ENCODE measurements at regions not wholly inside any gene's neighbourhood (a gene's known extent, or its start where the extent isn't known, plus 50 kb on each side); places are given as distances from the start of the nearest gene placed in this dataset.

DNA sequence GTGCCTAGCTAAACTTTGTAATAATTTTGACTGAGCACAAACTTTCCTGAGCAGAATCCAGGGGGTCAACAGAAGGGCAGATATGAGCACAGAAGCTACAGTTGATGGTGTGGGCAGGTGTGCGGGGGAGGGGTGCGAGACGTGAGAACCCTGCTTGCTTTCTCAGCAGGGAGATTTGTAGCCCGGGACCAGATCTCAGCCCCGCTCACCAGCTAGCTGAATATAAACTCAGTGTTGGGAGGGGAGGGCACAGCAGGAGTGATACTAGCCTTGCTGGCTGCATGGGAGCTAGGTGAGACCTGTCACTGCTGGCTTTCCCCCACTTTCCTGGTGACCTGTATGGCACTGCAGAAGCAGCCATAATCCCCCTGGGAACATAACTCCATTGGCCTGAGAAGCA, 83.4 kb downstream of the CLDN1 start:
- no peak overlapping the region for H3K27ac ChIP-seq (ENCODE audit: low read length, poor library complexity, severe bottlenecking)
- H2BK12ac ChIP-seq (ENCODE audit: low read length in 2 of 2): no peak overlapping the region
- no peak for DNase-seq
- no peak overlapping the region for H4K8ac ChIP-seq (ENCODE audit: low read length)
- no peak overlapping the region for H4K91ac ChIP-seq (ENCODE audit: low read length)
- H2BK5ac ChIP-seq (ENCODE audit: low read depth, low read length, poor library complexity, severe bottlenecking): no peak overlapping the region
- peak overlapping the region in 1 of 2 experiments; percentile 30 for H3K18ac ChIP-seq (ENCODE audit: low read depth in 1 of 2, low read length in 2 of 2)
- no peak overlapping the region for H2BK15ac ChIP-seq (ENCODE audit: low read depth, poor library complexity, severe bottlenecking)
- no peaks in the 10 kb centered on the region for H3K36me3 ChIP-seq (ENCODE audit: control insufficient read depth in 1 of 2, insufficient read depth in 2 of 2, low read depth in 1 of 2, low read length in 2 of 2)
- H3K79me1 ChIP-seq (replicated peaks; ENCODE audit: low read length, poor library complexity, severe bottlenecking): no peaks in the 10 kb centered on the region
- H3K4me1 ChIP-seq (ENCODE audit: control insufficient read depth, insufficient read depth, low read depth, low read length): no peaks in the 10 kb centered on the region
- H2AFZ ChIP-seq (ENCODE audit: low read depth, low read length): no peak overlapping the region
- H3K9me3 ChIP-seq (ENCODE audit: control insufficient read depth, low read length): peaks cover 5% of the 10 kb centered on the region
- H3K27me3 ChIP-seq (ENCODE audit: control insufficient read depth in 1 of 2, insufficient read depth in 1 of 2, low read length in 2 of 2): no peaks in the 10 kb centered on the region
- no peak overlapping the region for H3K9ac ChIP-seq (ENCODE audit: low read length)
- H3K4me2 ChIP-seq (ENCODE audit: low read length, poor library complexity, severe bottlenecking): no peak overlapping the region
- H2AK5ac ChIP-seq (ENCODE audit: low read length, severe bottlenecking): no peak overlapping the region
- H3K4ac ChIP-seq (ENCODE audit: low read depth in 1 of 2, low read length in 2 of 2): no peak overlapping the region
- H3K23ac ChIP-seq (ENCODE audit: low read length in 2 of 2): no peak overlapping the region
- WGBS: 75% methylated on average over 5 of the region's 5 CpGs
- no peak overlapping the region for H3K4me3 ChIP-seq (ENCODE audit: insufficient read depth in 1 of 2, low read depth in 1 of 2, low read length in 2 of 2)
- H2BK120ac ChIP-seq (ENCODE audit: low read depth, low read length): no peak overlapping the region
- no peak overlapping the region for H3K14ac ChIP-seq (ENCODE audit: low read length in 2 of 2)

DNA sequence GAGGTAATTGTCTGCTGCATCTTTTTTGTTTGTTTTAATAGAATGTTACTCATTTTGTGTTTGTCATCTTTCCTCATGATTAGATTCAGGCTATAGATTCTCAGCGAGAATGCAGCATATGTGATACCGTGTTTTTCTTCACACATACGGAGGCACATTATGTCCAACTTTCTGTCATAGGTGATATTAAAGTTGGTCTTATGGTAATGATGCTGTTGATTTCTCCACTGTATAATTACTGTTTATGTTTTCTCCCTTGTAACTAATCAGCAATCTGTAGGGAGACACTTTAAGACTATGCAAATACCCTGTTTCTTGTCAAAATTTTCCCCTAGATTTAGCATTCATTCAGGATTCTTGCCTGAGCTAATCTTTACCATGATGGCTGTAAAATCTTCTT, 87.6 kb downstream of the CLDN1 start:
- no peak overlapping the region for H2BK120ac ChIP-seq (ENCODE audit: low read depth, low read length)
- H3K14ac ChIP-seq (ENCODE audit: low read length in 2 of 2): no peak overlapping the region
- H3K4me1 ChIP-seq (ENCODE audit: control insufficient read depth, insufficient read depth, low read depth, low read length): peaks cover 3% of the 10 kb centered on the region
- H2BK5ac ChIP-seq (ENCODE audit: low read depth, low read length, poor library complexity, severe bottlenecking): no peak overlapping the region
- H3K9me3 ChIP-seq (ENCODE audit: control insufficient read depth, low read length): no peaks in the 10 kb centered on the region
- H3K23ac ChIP-seq (ENCODE audit: low read length in 2 of 2): no peak overlapping the region
- H2AK5ac ChIP-seq (ENCODE audit: low read length, severe bottlenecking): no peak overlapping the region
- no peak overlapping the region for H3K4me3 ChIP-seq (ENCODE audit: insufficient read depth in 1 of 2, low read depth in 1 of 2, low read length in 2 of 2)
- H2BK12ac ChIP-seq (ENCODE audit: low read length in 2 of 2): no peak overlapping the region
- no peak overlapping the region for H3K9ac ChIP-seq (ENCODE audit: low read length)
- H3K36me3 ChIP-seq (ENCODE audit: control insufficient read depth in 1 of 2, insufficient read depth in 2 of 2, low read depth in 1 of 2, low read length in 2 of 2): no peaks in the 10 kb centered on the region
- H2BK15ac ChIP-seq (ENCODE audit: low read depth, poor library complexity, severe bottlenecking): no peak overlapping the region
- no peaks in the 10 kb centered on the region for H3K27me3 ChIP-seq (ENCODE audit: control insufficient read depth in 1 of 2, insufficient read depth in 1 of 2, low read length in 2 of 2)
- H3K4ac ChIP-seq (ENCODE audit: low read depth in 1 of 2, low read length in 2 of 2): no peak overlapping the region
- H3K27ac ChIP-seq (ENCODE audit: low read length, poor library complexity, severe bottlenecking): no peak overlapping the region
- no peak overlapping the region for H2AFZ ChIP-seq (ENCODE audit: low read depth, low read length)
- WGBS: 96% methylated on average over 3 of the region's 3 CpGs
- no peak overlapping the region for H4K8ac ChIP-seq (ENCODE audit: low read length)
- H3K79me1 ChIP-seq (replicated peaks; ENCODE audit: low read length, poor library complexity, severe bottlenecking): no peaks in the 10 kb centered on the region
- H4K91ac ChIP-seq (ENCODE audit: low read length): no peak overlapping the region
- no peak overlapping the region for H3K18ac ChIP-seq (ENCODE audit: low read depth in 1 of 2, low read length in 2 of 2)
- H3K4me2 ChIP-seq (ENCODE audit: low read length, poor library complexity, severe bottlenecking): no peak overlapping the region
- no peak for DNase-seq

DNA sequence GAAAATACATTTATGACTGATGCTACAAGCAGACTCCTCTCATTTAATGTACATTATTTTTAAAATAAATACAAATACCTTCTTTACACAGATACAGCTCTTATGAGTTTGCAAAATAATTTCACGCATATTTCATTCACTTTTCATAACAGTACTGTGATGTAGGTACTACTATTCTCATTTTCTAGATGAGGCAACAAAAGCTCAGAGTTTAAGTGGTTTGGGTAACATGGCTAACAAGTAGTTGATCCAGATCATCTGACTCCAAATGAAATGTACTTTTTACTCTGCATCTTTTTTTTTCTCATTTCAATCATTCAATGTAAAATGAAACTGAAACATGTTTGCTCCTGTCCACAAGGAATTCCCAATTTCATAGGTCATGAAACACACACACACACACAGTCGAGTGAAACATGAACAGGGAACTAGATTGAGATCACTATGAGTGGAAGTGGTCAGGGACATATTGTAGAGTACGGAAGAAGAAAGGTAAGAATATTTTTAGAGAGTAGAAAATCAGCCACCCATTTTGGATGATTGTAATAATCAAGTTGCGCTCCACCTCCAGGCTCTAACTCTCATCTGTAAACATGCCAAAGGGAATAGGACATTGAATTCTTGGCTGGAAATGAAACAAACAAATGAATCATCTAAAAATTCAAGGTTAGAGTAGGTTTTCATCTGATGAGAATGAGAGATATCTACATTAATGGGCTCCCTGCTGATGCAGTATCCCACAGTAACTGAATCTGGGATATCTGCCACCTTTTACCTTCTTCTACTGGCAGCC, 92.4 kb downstream of the CLDN1 start:
- Histone ChIP-seq H3K23ac (ENCODE audit: low read length in 2 of 2) (no peak overlapping the region), H2BK5ac (ENCODE audit: low read depth, low read length, poor library complexity, severe bottlenecking) (no peak overlapping the region), H3K9me3 (ENCODE audit: control insufficient read depth, low read length) (no peaks in the 10 kb centered on the region), H2BK15ac (ENCODE audit: low read depth, poor library complexity, severe bottlenecking) (no peak overlapping the region), H2AK5ac (ENCODE audit: low read length, severe bottlenecking) (no peak overlapping the region), H4K8ac (ENCODE audit: low read length) (no peak overlapping the region), H3K9ac (ENCODE audit: low read length) (no peak overlapping the region), H3K14ac (ENCODE audit: low read length in 2 of 2) (no peak overlapping the region), H2BK12ac (ENCODE audit: low read length in 2 of 2) (no peak overlapping the region), H3K4me1 (ENCODE audit: control insufficient read depth, insufficient read depth, low read depth, low read length) (peaks cover 3% of the 10 kb centered on the region), H3K27me3 (ENCODE audit: control insufficient read depth in 1 of 2, insufficient read depth in 1 of 2, low read length in 2 of 2) (no peaks in the 10 kb centered on the region), H3K4me2 (ENCODE audit: low read length, poor library complexity, severe bottlenecking) (no peak overlapping the region), H3K18ac (ENCODE audit: low read depth in 1 of 2, low read length in 2 of 2) (no peak overlapping the region), H3K4me3 (ENCODE audit: insufficient read depth in 1 of 2, low read depth in 1 of 2, low read length in 2 of 2) (no peak overlapping the region), H3K27ac (ENCODE audit: low read length, poor library complexity, severe bottlenecking) (peak overlapping the region; percentile 22), H2BK120ac (ENCODE audit: low read depth, low read length) (no peak overlapping the region), H3K4ac (ENCODE audit: low read depth in 1 of 2, low read length in 2 of 2) (no peak overlapping the region), H3K36me3 (ENCODE audit: control insufficient read depth in 1 of 2, insufficient read depth in 2 of 2, low read depth in 1 of 2, low read length in 2 of 2) (no peaks in the 10 kb centered on the region), H2AFZ (ENCODE audit: low read depth, low read length) (no peak overlapping the region), H3K79me1 (replicated peaks; ENCODE audit: low read length, poor library complexity, severe bottlenecking) (no peaks in the 10 kb centered on the region), H4K91ac (ENCODE audit: low read length) (no peak overlapping the region)
- 93% methylated on average over 3 of the region's 4 CpGs for WGBS
- DNase-seq: peak; percentile 63

DNA sequence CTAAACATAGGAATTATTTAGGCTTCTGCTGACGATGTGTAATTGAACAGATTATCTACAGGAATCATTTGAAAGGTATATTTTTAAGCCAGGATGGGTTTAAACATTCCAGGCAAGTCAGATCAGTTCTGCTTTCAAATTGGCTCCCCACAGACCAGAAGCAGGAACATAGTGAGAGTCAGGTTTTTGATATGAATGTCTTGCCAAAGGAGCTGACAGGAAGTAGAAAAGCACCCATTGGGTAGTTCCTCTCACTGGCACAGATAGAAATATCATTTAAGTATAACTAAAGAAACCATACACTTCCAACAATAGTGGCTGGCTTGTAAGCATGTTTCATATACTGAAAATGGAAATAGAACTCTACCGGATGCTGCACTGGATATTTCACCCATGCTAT, 95.2 kb downstream of the CLDN1 start:
- Histone ChIP-seq H3K36me3 (ENCODE audit: control insufficient read depth in 1 of 2, insufficient read depth in 2 of 2, low read depth in 1 of 2, low read length in 2 of 2) (no peaks in the 10 kb centered on the region), H3K79me1 (replicated peaks; ENCODE audit: low read length, poor library complexity, severe bottlenecking) (no peaks in the 10 kb centered on the region), H3K9me3 (ENCODE audit: control insufficient read depth, low read length) (no peaks in the 10 kb centered on the region), H4K8ac (ENCODE audit: low read length) (no peak overlapping the region), H2AK5ac (ENCODE audit: low read length, severe bottlenecking) (no peak overlapping the region), H3K14ac (ENCODE audit: low read length in 2 of 2) (no peak overlapping the region), H2BK5ac (ENCODE audit: low read depth, low read length, poor library complexity, severe bottlenecking) (no peak overlapping the region), H3K27ac (ENCODE audit: low read length, poor library complexity, severe bottlenecking) (no peak overlapping the region), H3K4me2 (ENCODE audit: low read length, poor library complexity, severe bottlenecking) (no peak overlapping the region), H2BK120ac (ENCODE audit: low read depth, low read length) (no peak overlapping the region), H3K4me1 (ENCODE audit: control insufficient read depth, insufficient read depth, low read depth, low read length) (peaks cover 3% of the 10 kb centered on the region), H3K18ac (ENCODE audit: low read depth in 1 of 2, low read length in 2 of 2) (no peak overlapping the region), H3K27me3 (ENCODE audit: control insufficient read depth in 1 of 2, insufficient read depth in 1 of 2, low read length in 2 of 2) (no peaks in the 10 kb centered on the region), H2BK12ac (ENCODE audit: low read length in 2 of 2) (no peak overlapping the region), H3K4me3 (ENCODE audit: insufficient read depth in 1 of 2, low read depth in 1 of 2, low read length in 2 of 2) (no peak overlapping the region), H3K9ac (ENCODE audit: low read length) (no peak overlapping the region), H3K23ac (ENCODE audit: low read length in 2 of 2) (no peak overlapping the region), H3K4ac (ENCODE audit: low read depth in 1 of 2, low read length in 2 of 2) (no peak overlapping the region), H4K91ac (ENCODE audit: low read length) (no peak overlapping the region), H2BK15ac (ENCODE audit: low read depth, poor library complexity, severe bottlenecking) (no peak overlapping the region), H2AFZ (ENCODE audit: low read depth, low read length) (no peak overlapping the region)
- 93% methylated on average over 2 of the region's 2 CpGs for WGBS
- DNase-seq: no peak
